Body of pancreas (tissue), 4 donors: ENCODE measurements at regions not wholly inside any gene's neighbourhood (a gene's known extent, or its start where the extent isn't known, plus 50 kb on each side); places are given as distances from the start of the nearest gene placed in this dataset.

Experiments used
- ATAC-seq: fragments of 150-250 bp; one replicate; pipeline ENCODE4 v1.9.1; 2016
- DNase-seq, 4 donors: peaks; one replicate each; pipeline ENCODE4 v3.0.0-alpha.2; 2019
- H3K27ac ChIP-seq, 4 donors: fragments of 200-600 bp; sonication (generic); 1 replicate in 3 of 4; 2 replicates in 1 of 4; pipeline versions ENCODE4 v1.5.1 to v1.6.1; 2016 to 2019; ENCODE audit warnings: mild to moderate bottlenecking in 1 of 4, mixed read lengths in 1 of 4, moderate library complexity in 1 of 4
- H3K27me3 ChIP-seq, 2 donors: fragments of 200-600 bp; sonication (generic); one replicate each; pipeline ENCODE4 v1.6.0; 2016; ENCODE audit warnings: mild to moderate bottlenecking in 1 of 2
- H3K36me3 ChIP-seq, 2 donors: fragments of 200-600 bp; sonication (generic); replicated peaks in 1 of 2; 2 replicates each; pipeline ENCODE4 v1.5.1; 2016; ENCODE audit warnings: low read depth in 2 of 2; ENCODE audit not compliant: insufficient read depth in 1 of 2
- H3K4me1 ChIP-seq: fragments of 200-600 bp; sonication (generic); one replicate; pipeline ENCODE4 v1.6.0; 2016
- H3K4me3 ChIP-seq, 2 donors: fragments of 200-600 bp; sonication (generic); 1 replicate in 1 of 2; 2 replicates in 1 of 2; pipeline ENCODE4 v1.5.1; 2016 to 2019
- H3K9me3 ChIP-seq, 3 donors: fragments of 200-600 bp; sonication (generic); 1 replicate in 2 of 3; 2 replicates in 1 of 3; pipeline ENCODE4 v1.5.1; 2016
- CTCF ChIP-seq, 7 experiments: fragments of 450-650 bp in 4 of 7; fragments of 200-600 bp in 3 of 7; sonication (generic) in 3 of 7; IDR thresholded peaks; one replicate each; pipeline ENCODE4 v1.5.1; 2016 to 2019; ENCODE audit warnings: antibody characterized with exemption in 7 of 7
- POLR2A ChIP-seq, 3 donors: fragments of 450-650 bp; IDR thresholded peaks; one replicate each; pipeline ENCODE4 v1.6.1; 2016; ENCODE audit warnings: antibody characterized with exemption in 3 of 3, mild to moderate bottlenecking in 2 of 3
- WGBS, 2 donors: methylation state at CpG; one replicate each; pipeline ENCODE4 v1.1.5; 2017; 5-methylcytosine and 5-hydroxymethylcytosine counted together
- intact Hi-C: fragments of 100-400 bp; cut with DNase I; formaldehyde crosslinking; loops from one replicate; pipeline ENCODE4 v1.15.1; 2023

- Histone ChIP-seq H3K4me1 (no peaks in the 10 kb centered on the region), H3K9me3 (no peaks in the 10 kb centered on the region), H3K36me3 (no peaks in the 10 kb centered on the region), H3K27me3 (no peaks in the 10 kb centered on the region), H3K4me3 (no peak overlapping the region), H3K27ac (no peak overlapping the region)
- WGBS, 2 donors = 89 to 93% methylated on average over 2 of the region's 2 CpGs
- TF ChIP-seq POLR2A (IDR thresholded peaks at IDR 0.05) (no peak), CTCF (IDR thresholded peaks at IDR 0.05) (no peak)
- ATAC-seq (no peak), DNase-seq (no peak)
- intact Hi-C loops = no loop called here
Measured at GRCh38 chr2:7458066-7458465, 540.9 kb downstream of the RNF144A start.

- TF ChIP-seq POLR2A (IDR thresholded peaks at IDR 0.05) = no peak
- TF ChIP-seq CTCF (IDR thresholded peaks at IDR 0.05) = no peak
- no peaks in the 10 kb centered on the region for H3K27me3 ChIP-seq
- H3K36me3 ChIP-seq = no peaks in the 10 kb centered on the region
- intact Hi-C loops = no loop called here
- H3K4me3 ChIP-seq = no peak overlapping the region
- H3K4me1 ChIP-seq = no peaks in the 10 kb centered on the region
- no peak overlapping the region for H3K27ac ChIP-seq
- whole genome bisulfite sequencing, 2 donors = 81 to 87% methylated on average over 4 of the region's 4 CpGs
- ATAC-seq (no peak), DNase-seq (no peak)
- H3K9me3 ChIP-seq = no peaks in the 10 kb centered on the region
Measured at GRCh38 chr2:7467782-7468447, 550.7 kb downstream of the RNF144A start.

GRCh38 chr2:7468448-7468828, 551.2 kb downstream of the RNF144A start:
- no peaks in the 10 kb centered on the region for H3K27me3 ChIP-seq

GRCh38 chr2:7468955-7469354, 551.7 kb downstream of the RNF144A start:
- H3K27me3 ChIP-seq = no peaks in the 10 kb centered on the region
- no peaks in the 10 kb centered on the region for H3K4me1 ChIP-seq
- WGBS, 2 donors = 93 to 95% methylated on average over 1 of the region's 1 CpG
- TF ChIP-seq CTCF (IDR thresholded peaks at IDR 0.05) (no peak), POLR2A (IDR thresholded peaks at IDR 0.05) (no peak)
- no peak overlapping the region for H3K4me3 ChIP-seq
- H3K36me3 ChIP-seq = no peaks in the 10 kb centered on the region
- H3K27ac ChIP-seq = no peak overlapping the region
- DNase-seq = no peak
- ATAC-seq = no peak
- intact Hi-C loops = no loop called here
- no peaks in the 10 kb centered on the region for H3K9me3 ChIP-seq

More at GRCh38 chr2:7468448-7468828, 551.2 kb downstream of the RNF144A start:
- WGBS, 2 donors = 78 to 86% methylated on average over 3 of the region's 3 CpGs
- Histone ChIP-seq H3K36me3 (no peaks in the 10 kb centered on the region), H3K27ac (no peak overlapping the region), H3K4me1 (no peaks in the 10 kb centered on the region), H3K9me3 (no peaks in the 10 kb centered on the region), H3K4me3 (no peak overlapping the region)
- TF ChIP-seq CTCF (IDR thresholded peaks at IDR 0.05) (no peak), POLR2A (IDR thresholded peaks at IDR 0.05) (no peak)
- intact Hi-C loops = no loop called here
- ATAC-seq (no peak), DNase-seq (no peak)

GRCh38 chr2:7471185-7471584, 554.0 kb downstream of the RNF144A start:
- Histone ChIP-seq H3K9me3 (no peaks in the 10 kb centered on the region), H3K27ac (no peak overlapping the region), H3K36me3 (no peaks in the 10 kb centered on the region), H3K27me3 (no peaks in the 10 kb centered on the region), H3K4me1 (no peaks in the 10 kb centered on the region), H3K4me3 (no peak overlapping the region)
- no peak for TF ChIP-seq POLR2A (IDR thresholded peaks at IDR 0.05)
- no peak for TF ChIP-seq CTCF (IDR thresholded peaks at IDR 0.05)
- no peak for DNase-seq
- no peak for ATAC-seq
- 91% methylated on average over 2 of the region's 2 CpGs for WGBS, 2 donors
- intact Hi-C loops = no loop called here
